ENCODE measurements at regions not wholly inside any gene's neighbourhood (a gene's known extent, or its start where the extent isn't known, plus 50 kb on each side); places are given as distances from the start of the nearest gene placed in this dataset.
"Not testable (repeated sequence)": the region's sequence is repeated elsewhere in the genome, so short reads cannot be mapped to it uniquely, and the experiment has no call there.

- no peak for DNase-seq
Observed at GRCh38 chr12:92389466-92389865, 243.8 kb upstream of the BTG1 start.

GRCh38 chr12:92385296-92385695 lies 239.7 kb upstream of the BTG1 start:
- no peak for DNase-seq

DNA sequence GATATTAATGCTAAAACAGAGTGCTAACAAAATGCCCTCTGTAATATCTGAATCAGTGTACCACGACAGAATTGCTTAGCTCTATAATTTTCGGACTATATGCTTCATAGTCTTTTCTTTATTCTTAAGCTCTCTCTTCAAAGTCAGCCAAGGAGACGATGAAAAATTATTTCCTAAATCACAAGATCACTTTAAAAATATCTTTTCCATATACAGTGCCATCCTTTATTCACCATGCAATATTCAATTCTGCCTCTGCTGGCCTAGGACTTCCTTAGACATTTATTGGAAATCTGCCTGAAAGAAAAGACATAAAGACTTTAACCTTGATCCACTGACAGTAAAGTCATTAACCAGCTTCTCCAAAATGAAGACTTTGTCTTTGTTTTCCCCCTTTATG lies 238.9 kb upstream of the BTG1 start:
- DNase-seq: no peak

GRCh38 chr12:92382383-92382878 lies 236.8 kb upstream of the BTG1 start:
- no peak for DNase-seq

GRCh38 chr12:92381856-92382255 lies 236.2 kb upstream of the BTG1 start:
- no peak for DNase-seq

DNA sequence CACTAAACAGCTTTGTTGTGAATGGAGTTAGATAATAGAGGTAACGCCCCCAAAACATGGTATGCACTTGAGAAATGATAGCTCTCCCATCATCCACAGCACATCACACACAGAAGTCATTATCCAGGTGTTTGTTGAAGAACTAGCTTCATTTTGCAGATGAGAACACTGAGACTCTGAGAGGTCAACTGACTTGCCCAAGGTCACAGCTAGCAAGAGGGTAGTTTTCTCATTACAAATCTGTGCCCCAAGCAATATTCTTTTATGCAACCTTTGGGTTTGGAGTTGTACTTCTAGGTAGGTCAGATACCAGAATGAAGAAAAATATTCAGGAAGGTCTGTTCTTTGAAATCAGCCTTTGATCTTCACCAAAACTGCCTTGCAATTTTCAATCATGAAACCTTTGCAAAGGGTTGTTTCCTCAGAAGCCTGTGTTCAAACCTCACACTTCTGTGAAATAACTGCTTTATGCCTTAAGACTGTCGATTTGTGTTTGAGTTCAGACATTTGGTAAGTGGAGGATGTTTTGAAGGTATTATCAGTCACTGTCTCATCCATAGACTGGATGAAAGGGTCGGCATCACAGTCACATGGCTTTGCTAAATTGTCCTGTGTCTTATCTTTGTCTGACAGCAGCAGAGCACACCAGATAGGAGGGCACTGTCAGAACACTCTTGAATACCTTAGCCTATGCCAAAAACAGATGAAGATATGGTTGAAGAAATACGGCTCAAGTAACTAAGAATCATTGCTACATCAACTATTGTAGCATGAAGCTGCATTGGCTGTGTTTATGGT lies 233.2 kb upstream of the BTG1 start:
- DNase-seq: no peak

DNA sequence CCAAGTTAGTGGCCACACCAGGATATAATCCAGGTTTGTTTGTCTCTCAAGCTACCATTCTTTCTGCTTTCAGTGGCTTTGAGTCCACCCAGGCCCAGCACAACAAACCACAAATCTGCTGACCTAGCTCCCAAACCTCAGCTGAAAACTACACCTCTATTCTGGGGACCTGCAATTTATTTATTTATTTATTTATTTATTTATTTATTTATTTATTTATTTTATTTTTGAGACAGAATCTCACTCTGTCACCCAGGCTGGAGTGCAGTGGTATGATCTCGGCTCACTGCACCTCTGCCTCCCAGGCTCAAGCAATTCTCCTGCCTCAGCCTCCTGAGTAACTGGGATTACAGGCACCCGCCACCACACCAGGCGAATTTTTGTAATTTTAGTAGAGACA lies 229.9 kb upstream of the BTG1 start:
- not testable (repeated sequence) for DNase-seq

GRCh38 chr12:92370828-92371227 lies 225.2 kb upstream of the BTG1 start:
- no peak for DNase-seq

GRCh38 chr12:92369636-92370035 lies 224.0 kb upstream of the BTG1 start:
- no peak for DNase-seq

DNA sequence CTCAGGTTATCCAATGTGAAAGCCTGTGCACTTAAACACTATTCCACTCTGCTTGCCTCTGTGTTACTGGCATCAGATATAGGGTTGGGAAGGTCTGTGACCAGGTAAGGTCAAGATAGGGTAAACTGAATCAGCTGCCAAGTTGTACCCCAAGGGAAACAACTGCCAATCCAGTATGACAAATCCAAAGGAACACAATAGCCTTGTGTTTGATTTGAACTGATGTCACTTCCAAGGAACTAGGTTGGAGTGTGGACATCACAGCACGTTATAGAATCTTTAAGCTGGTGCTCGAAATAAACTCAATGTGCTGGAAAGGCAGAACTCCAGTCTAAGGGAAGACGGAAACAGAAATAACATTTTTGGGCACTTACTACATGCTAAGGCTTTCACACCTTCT lies 223.4 kb upstream of the BTG1 start:
- no peak for DNase-seq

GRCh38 chr12:92365836-92366235 lies 220.2 kb upstream of the BTG1 start:
- DNase-seq: no peak

- no peak for DNase-seq
Observed at GRCh38 chr12:92365333-92365732, 219.7 kb upstream of the BTG1 start.

DNA sequence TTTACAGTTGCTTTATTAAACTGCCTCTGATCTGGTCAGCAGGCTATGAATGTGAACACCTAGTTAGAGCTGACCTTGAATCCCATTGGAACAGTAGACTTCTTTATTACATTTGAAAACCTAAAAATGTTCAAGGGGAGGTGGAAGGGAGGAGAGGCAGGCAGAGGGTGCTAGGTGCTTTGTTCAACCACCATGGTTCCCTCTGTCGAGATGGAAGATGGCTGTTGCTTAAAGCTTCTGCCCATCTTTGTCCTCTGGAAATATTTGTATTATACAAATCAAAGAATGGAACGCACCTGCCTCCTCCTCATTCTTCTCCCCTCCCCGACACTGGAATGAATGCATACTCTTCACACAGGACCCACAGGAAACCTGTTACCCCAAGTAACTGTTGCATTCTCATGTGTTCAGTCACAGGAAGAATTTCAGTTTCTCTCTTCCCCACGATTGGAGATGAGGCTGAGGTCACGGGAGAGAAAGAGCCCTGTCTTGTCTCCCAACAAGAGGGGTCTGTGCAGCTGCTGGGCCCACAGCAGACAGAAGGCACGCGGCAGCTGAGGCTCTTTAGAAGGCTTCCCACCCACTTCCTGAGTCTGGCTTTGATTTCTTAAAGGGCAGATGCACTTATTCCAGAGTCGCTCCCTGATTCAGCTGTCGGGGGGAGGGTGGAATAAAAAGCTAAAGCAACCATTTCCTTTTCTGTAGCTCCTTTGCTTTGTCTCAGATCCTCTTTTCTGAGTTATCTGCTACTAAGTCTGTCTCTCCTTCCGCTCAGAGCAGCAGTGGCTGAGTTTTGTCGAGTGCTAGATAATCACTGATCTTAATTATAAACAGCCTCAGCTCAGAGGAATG lies 217.9 kb upstream of the BTG1 start:
- DNase-seq: no peak

DNA sequence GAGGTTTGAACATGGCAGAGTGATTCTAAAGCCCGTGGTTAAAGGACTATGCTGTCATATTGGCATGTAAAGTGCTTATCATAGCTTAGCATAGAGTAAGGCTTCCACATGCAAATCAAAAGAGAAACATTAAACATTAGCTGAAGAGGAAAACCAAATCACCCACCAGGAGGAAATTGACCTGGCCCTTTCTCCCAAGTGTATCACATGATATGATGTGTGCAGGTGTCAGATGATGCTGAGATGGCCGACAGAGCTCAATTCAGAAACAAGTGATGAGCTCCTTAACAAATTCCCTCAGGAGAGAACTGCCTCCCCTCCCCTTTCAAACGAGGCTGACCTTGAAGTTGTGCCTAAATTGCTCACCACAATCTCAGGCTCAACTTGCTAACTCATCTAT lies 217.1 kb upstream of the BTG1 start:
- DNase-seq: no peak

DNA sequence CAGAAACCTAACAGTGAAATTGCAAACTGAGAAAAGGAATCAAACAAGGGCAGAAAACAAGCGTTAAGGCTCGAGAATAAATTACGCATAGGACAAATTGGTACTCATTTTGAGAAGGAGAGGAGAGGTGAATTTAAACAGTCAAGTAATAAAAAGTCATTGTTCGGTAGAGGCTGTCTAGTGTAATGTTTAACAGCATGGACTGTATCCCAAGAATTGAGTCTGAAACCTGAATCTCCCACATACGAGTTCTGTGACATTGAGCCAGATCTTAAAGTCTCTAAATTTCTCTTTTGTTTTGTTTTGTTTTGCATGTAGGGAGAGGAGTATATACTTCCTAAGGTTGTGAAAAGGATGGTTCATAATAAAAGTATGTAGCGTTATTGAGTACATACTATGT lies 216.5 kb upstream of the BTG1 start:
- no peak for DNase-seq

DNA sequence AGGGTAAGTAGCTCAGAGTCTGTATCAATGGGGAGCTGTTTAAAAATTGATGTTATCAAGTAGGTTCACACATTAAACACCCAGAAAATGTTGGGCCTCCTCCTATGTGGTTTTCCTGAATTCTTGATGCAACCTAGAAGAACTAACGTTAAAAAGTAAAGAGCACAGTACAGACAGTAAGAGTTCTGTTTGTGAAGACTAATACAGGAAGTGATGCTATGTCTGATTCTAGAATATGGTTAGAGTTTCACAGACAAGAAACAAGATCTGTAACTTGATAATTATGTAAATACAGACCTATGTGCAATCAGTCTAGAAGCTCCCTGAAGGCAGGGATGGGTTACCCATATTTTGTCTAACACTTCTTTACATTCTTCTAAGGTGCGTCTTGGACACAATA lies 214.9 kb upstream of the BTG1 start:
- DNase-seq: no peak

GRCh38 chr12:92359581-92360209 lies 214.0 kb upstream of the BTG1 start:
- no peak for DNase-seq

- DNase-seq: no peak
Observed at GRCh38 chr12:92357584-92358261, 212.1 kb upstream of the BTG1 start.

DNA sequence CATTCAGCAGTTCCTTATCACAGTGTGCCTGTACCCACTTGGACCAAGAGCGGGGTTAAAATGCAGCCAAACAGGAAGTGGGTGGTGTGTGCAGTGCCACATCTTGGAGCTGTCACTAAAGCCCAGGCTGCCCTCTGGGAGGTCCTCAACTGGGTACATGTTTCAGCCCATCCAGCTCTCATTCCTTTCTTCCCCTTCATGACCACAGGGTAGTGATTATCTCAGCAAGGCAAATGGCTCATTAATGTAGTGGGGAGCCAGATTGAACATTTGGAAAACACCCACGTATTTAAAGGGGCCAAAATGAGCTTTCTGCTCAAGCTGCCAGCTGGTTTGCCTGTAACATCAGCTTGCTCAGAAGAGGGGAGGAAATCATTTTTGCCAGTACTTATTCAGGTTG lies 210.8 kb upstream of the BTG1 start:
- DNase-seq: no peak

- DNase-seq: no peak
Observed at GRCh38 chr12:92349635-92350034, 204.0 kb upstream of the BTG1 start.

DNA sequence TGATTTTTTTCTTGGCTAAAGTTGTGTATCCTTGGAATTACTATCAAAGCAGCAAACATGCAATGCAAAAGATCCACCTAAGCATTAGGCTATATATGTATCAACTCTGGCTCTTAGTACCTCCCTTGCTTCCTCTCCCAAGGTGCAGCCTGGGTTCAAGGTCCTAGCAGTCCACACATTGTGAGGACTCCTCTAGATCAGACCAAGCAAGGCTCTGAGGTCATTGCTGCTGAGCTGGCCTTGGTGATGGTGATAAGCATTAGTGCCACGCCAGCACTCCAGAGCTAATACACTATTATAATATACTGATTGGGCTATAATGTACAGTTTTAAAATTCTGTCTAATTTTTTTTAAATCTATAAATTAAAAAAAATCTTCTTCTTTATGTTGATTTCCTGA lies 196.9 kb upstream of the BTG1 start:
- no peak for DNase-seq

DNA sequence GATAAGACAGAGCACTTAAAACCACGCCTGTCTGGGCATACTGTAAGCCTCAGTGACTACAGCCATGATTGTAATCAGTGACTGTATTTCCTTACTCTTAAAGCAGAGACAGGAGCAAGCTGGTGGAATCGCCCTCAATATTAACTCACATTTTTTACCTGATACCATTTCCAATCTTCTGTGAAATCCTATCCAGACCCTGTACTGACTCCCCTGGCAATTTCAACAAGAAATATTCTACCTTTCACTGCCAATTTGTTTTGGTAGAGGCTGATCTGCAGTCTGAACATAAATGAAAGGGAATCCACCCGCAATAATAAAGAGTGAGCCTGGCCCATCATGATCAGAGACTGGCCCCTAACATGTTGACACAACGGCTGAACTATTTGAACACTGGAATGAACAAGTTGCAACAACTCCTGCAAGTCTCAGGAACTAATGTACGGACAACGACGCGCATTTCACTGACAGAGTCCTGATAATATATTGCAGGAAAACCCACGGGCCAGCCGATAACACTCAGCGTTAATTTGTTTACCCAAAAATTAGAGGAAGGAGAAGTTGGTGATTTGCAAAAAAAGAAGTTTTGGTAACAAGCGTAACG lies 195.5 kb upstream of the BTG1 start:
- no peak for DNase-seq
